Pancreas (tissue), 10 donors: ENCODE measurements at regions not wholly inside any gene's neighbourhood (a gene's known extent, or its start where the extent isn't known, plus 50 kb on each side); places are given as distances from the start of the nearest gene placed in this dataset.
A peak's percentile ranks its signal among the peaks of the same experiment; 100 is the strongest.
"Not testable (repeated sequence)": the region's sequence is repeated elsewhere in the genome, so short reads cannot be mapped to it uniquely, and the experiment has no call there.

Experiments used
- ATAC-seq, 4 donors: fragments of 200-7000 bp; cut with Tn5 transposase; one replicate each; pipeline versions ENCODE4 v1.8.0 to v1.9.1; 2020; ENCODE audit warnings: mild to moderate bottlenecking in 4 of 4, moderate library complexity in 4 of 4
- DNase-seq, 6 donors: peaks; one replicate each; pipeline ENCODE4 v3.0.0-alpha.2; 2020
- FAIRE-seq: peaks from 2 replicates; lab custom pipeline; 2012; peaks lifted over from hg19 to GRCh38; lab: Jason Lieb, UNC
- H3K27ac ChIP-seq, 4 donors: fragments of 200-600 bp; sonication (generic); 1 replicate in 3 of 4; 2 replicates in 1 of 4; pipeline versions ENCODE4 v1.5.0 to v1.8.0; 2020
- H3K27me3 ChIP-seq, 4 donors: fragments of 200-600 bp; one replicate each; pipeline ENCODE4 v1.8.0; 2021
- H3K36me3 ChIP-seq, 3 donors: fragments of 200-600 bp; sonication (generic) in 1 of 3; one replicate each; pipeline versions ENCODE4 v1.5.0 to v1.8.0; 2020 to 2021
- H3K4me1 ChIP-seq, 3 donors: fragments of 200-600 bp; one replicate each; pipeline ENCODE4 v1.8.0; 2021
- H3K4me3 ChIP-seq, 4 donors: fragments of 200-600 bp; sonication (generic) in 2 of 4; one replicate each; pipeline versions ENCODE4 v1.5.0 to v1.8.0; 2020 to 2021
- H3K9me3 ChIP-seq, 4 donors: fragments of 200-600 bp; one replicate each; pipeline ENCODE4 v1.8.0; 2021
- CTCF ChIP-seq, 4 donors: fragments of 200-600 bp; sonication (generic) in 3 of 4; IDR thresholded peaks; one replicate each; pipeline versions ENCODE4 v1.5.0 to v1.8.0; 2021; ENCODE audit warnings: antibody characterized with exemption in 4 of 4
- WGBS, 2 donors: extraction: QIAGEN DNeasy Blood & Tissue Kit; methylation state at CpG; one replicate each; pipeline ENCODE4 v1.1.7; 2013; 5-methylcytosine and 5-hydroxymethylcytosine counted together
- intact Hi-C, 3 donors: fragments of 100-400 bp; cut with DNase I; formaldehyde crosslinking; loops; one replicate each; pipeline versions ENCODE4 v1.11.1 to v1.14.2; 2022
- donor health status: healthy with polysubstance abuse.
- donor health status: DM: no; HTN: no; CAD: no; lungs with moderate emphysema.
- donor health status: DM: no; HTN: no; CAD: no.
- donor health status: control.
- donor health status: control.
- donor health status: Bipolar disorder and iron deficiency.
- donor health status: DM: yes; HTN: yes; CAD: no.
- donor health status: DM: no; HTN: no; CAD: no.
- donor health status: DM: no; HTN: no; CAD: no.
- donor health status: DM: yes; HTN: yes; CAD: no.

- no peak for FAIRE-seq
- no peak for TF ChIP-seq CTCF (IDR thresholded peaks at IDR 0.05)
- ATAC-seq: peak; percentile 65 to 88 (median 82)
- peaks cover 8 to 18% (median 11%) of the 10 kb centered on the region in 3 donors for H3K4me1 ChIP-seq
- no peaks in the 10 kb centered on the region for H3K27me3 ChIP-seq
- no peaks in the 10 kb centered on the region for H3K36me3 ChIP-seq
- H3K4me3 ChIP-seq: no peak overlapping the region
- no peaks in the 10 kb centered on the region for H3K9me3 ChIP-seq
- intact Hi-C loops: no loop called here
- no peak for DNase-seq
- peak overlapping the region; percentile 27 to 92 (median 74) for H3K27ac ChIP-seq
These were observed 55.0 kb upstream of the CHD2 start for GRCh38 chr15:92845126-92845508.

- Histone ChIP-seq H3K9me3 (no peaks in the 10 kb centered on the region), H3K4me1 (peaks cover 5 to 18% (median 11%) of the 10 kb centered on the region in 3 donors), H3K36me3 (no peaks in the 10 kb centered on the region), H3K27ac (no peak overlapping the region), H3K27me3 (no peaks in the 10 kb centered on the region), H3K4me3 (no peak overlapping the region)
- no peak for TF ChIP-seq CTCF (IDR thresholded peaks at IDR 0.05)
- DNase-seq (no peak), FAIRE-seq (no peak), ATAC-seq (no peak)
- WGBS, 2 donors: 94 to 98% methylated on average over 1 of the region's 1 CpG
- intact Hi-C loops: no loop called here
These were observed 53.4 kb upstream of the CHD2 start for GRCh38 chr15:92846741-92847140.

GRCh38 chr15:92847841-92848240, 52.3 kb upstream of the CHD2 start:
- WGBS, 2 donors: 83 to 98% methylated on average over 5 of the region's 5 CpGs
- H3K27ac ChIP-seq: no peak overlapping the region
- ATAC-seq (no peak), FAIRE-seq (no peak), DNase-seq (no peak)
- no peak overlapping the region for H3K4me3 ChIP-seq
- intact Hi-C loops: no loop called here
- no peaks in the 10 kb centered on the region for H3K36me3 ChIP-seq
- TF ChIP-seq CTCF (IDR thresholded peaks at IDR 0.05): no peak
- no peaks in the 10 kb centered on the region for H3K27me3 ChIP-seq
- no peaks in the 10 kb centered on the region for H3K9me3 ChIP-seq
- H3K4me1 ChIP-seq: peaks cover 5 to 18% (median 11%) of the 10 kb centered on the region in 3 donors

- Histone ChIP-seq H3K36me3 (no peaks in the 10 kb centered on the region), H3K27me3 (no peaks in the 10 kb centered on the region), H3K4me3 (no peak overlapping the region), H3K27ac (no peak overlapping the region), H3K4me1 (peaks cover 5 to 18% (median 11%) of the 10 kb centered on the region in 3 donors), H3K9me3 (no peaks in the 10 kb centered on the region)
- intact Hi-C loops: no loop called here
- ATAC-seq: no peak
- FAIRE-seq: no peak
- WGBS, 2 donors: 96 to 97% methylated on average over 7 of the region's 7 CpGs
- TF ChIP-seq CTCF (IDR thresholded peaks at IDR 0.05): no peak
- DNase-seq: no peak
These were observed 51.7 kb upstream of the CHD2 start for GRCh38 chr15:92848464-92848851.

- H3K4me3 ChIP-seq: no peak overlapping the region
- FAIRE-seq: no peak
- H3K4me1 ChIP-seq: peaks cover 5 to 18% (median 11%) of the 10 kb centered on the region in 3 donors
- WGBS, 2 donors: 84 to 92% methylated on average over 13 of the region's 13 CpGs
- intact Hi-C loops: no loop called here
- no peak overlapping the region for H3K27ac ChIP-seq
- H3K9me3 ChIP-seq: no peaks in the 10 kb centered on the region
- no peaks in the 10 kb centered on the region for H3K27me3 ChIP-seq
- no peak for DNase-seq
- no peak for ATAC-seq
- no peaks in the 10 kb centered on the region for H3K36me3 ChIP-seq
- TF ChIP-seq CTCF (IDR thresholded peaks at IDR 0.05): no peak
These were observed 51.1 kb upstream of the CHD2 start for GRCh38 chr15:92848852-92849598.

- DNase-seq, intact Hi-C loops, H3K27me3 ChIP-seq, H3K9me3 ChIP-seq, ATAC-seq, FAIRE-seq, H3K27ac ChIP-seq, H3K36me3 ChIP-seq, H3K4me1 ChIP-seq, H3K4me3 ChIP-seq: not testable (repeated sequence)
- WGBS, 2 donors: 91 to 95% methylated on average over 3 of the region's 3 CpGs
These were observed 49.9 kb upstream of the CHD2 start for GRCh38 chr15:92850218-92850617.
